TTC549 (cell line): ENCODE measurements at regions not wholly inside any gene's neighbourhood (a gene's known extent, or its start where the extent isn't known, plus 50 kb on each side); places are given as distances from the start of the nearest gene placed in this dataset.

Source experiments
- FAIRE-seq: peaks from 2 replicates; lab custom pipeline; 2012; peaks lifted over from hg19 to GRCh38; lab: Jason Lieb, UNC

DNA sequence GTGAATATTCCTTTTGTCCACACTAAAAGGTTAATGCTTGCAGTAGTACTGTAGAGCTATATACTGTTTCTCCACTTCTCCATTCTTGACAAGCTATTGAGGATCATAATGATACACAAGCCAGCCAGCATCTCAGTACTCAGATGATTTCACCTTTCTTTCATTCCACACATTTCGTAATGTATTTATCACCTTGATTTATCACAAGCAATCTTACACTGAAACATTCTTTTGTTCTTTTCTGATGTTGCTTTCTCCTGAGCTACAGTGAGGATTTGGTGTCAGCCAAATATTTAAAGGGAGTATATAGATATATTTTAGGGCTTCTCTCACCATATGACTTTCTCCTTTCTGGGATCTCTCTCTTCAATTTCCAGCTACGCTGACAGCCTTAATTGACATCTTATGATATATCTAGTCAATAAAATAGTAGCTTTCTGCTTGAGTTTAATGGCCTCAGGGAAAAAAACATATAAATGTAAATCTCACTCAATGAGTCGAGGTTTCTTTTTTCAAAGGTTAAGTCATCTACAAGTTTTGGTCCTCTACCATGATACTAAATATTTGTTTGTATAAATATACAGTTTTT lies 1327.0 kb downstream of the NSUN3 start:
- no peak for FAIRE-seq

DNA sequence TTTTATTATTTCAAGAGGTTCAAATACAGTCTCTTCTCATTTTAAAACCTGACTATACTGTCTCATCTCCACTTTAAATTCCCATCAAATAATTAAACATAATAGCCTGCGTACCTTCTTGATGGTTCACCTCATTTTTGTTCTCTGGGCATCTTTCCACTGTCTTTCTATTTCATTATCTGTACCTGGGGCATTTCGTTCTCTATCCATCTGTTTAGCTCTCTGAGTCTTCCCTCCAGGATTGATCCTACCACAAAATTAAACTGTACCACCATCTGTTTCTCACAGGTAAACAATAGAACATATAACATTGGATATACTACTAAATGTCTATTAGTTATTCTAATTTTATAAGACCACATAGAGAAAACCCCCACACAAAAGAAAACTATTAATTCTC lies 1331.4 kb downstream of the NSUN3 start:
- FAIRE-seq, result no peak

DNA sequence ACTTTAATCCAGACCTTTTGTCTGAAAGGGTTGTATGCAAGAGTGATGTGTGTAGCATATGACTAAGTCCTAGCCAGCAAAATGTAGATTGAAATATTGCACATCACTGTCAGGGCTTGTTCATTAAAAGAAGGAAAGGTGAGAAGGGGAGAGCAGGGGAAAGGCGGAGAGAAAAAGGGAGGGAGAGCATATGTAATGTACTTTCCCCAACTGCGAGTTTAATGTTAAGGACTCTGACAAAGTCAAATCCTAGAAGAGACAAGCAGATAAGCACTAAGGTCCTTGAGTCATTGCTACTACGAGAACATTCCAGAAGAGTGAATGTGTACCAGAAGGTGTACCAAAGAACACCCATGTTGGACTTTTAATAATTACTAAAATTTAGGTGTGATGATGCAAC lies 1336.7 kb downstream of the NSUN3 start:
- FAIRE-seq, result no peak

DNA sequence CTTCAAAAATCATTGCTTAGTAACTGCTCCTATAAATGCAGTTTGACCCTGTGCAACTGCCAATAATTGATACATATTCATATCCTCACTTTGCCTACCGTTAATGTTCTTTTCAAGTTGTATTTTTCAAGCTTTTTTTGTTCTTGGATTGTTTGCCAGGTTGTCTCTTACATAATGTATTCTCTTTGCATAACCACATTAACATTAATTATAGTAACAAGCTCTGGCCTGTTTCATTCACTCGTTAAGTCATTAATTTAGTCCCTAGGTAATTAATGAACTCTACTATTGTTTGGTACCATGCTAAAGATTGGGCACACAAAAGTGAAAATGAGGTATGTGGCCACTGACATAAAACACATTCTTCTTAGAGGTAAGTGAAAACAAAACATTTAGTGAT lies 1338.8 kb downstream of the NSUN3 start:
- FAIRE-seq, result no peak

DNA sequence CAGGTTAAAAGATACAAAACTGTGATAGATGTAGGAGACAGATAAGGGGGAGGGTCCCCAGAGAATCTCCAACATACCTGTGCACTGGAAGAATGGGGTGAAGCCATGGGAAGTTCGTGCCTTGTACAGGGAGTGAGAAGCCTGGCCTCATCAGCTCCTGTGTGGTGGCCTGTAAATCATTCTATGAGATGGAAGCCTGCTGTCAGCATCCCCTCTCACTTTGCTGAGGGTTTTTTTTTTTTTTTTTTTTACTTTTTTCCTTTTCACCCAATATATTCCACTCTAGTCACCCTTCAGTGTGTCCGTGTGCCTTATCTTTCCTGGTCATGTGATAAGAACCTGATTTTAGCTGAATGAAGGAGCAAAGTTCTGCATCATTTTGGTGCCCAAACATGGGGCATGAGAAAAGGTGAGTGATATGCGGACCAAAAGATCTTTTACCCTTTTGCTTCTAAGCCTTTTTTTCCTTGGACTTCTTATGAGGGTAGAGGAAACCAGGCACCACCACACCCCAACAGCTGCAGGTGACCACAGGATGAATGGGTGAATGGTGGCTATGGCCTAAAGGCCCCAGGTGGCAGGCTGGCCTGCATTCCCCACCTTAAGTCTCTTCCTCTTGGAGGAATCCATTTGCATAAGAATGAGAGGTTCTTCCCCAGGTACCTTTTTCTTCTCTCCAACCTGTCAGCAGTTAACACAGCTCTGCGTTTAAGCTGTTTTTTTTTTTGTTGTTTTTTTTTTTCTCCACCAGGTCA lies 1345.0 kb downstream of the NSUN3 start:
- FAIRE-seq, result no peak

DNA sequence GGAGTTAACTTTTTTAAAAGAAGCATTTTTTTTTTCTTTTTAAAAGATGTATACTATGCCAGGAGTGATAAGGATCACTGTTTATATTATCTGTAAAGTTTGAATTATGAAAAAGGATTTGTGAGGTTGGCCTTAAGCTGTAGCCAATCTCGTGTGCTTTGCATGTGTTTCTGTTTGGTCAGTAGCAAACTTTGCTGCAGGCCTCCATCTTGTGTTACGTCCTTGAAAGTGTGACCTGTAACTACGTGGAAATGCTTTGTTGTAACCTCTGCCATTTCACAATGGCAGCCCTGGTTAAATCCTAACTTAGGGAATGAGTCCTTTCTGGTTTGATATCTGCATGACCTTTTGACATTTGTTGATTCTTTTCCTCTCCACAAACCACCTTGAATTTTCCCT lies 1345.6 kb downstream of the NSUN3 start:
- FAIRE-seq, result no peak

DNA sequence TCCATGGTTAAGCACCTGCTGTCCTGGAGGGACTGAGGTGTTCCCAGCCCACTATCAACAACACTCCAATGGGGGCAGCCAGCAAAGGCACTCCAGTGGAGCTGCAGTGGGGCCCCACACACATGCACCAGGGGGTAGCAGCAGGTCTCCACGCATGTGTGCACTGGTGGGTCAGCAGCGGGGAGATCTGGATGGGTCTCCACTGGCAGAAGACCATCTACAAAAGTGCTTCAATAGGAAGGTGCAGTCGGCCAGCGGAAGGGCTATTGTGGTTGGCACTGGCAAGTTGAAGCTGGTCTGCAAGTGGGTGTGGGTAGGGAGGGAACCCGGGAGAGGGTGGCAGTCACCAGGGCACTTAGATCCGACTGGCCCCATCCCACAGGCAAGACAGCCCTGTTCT lies 1355.4 kb downstream of the NSUN3 start:
- FAIRE-seq, result no peak

DNA sequence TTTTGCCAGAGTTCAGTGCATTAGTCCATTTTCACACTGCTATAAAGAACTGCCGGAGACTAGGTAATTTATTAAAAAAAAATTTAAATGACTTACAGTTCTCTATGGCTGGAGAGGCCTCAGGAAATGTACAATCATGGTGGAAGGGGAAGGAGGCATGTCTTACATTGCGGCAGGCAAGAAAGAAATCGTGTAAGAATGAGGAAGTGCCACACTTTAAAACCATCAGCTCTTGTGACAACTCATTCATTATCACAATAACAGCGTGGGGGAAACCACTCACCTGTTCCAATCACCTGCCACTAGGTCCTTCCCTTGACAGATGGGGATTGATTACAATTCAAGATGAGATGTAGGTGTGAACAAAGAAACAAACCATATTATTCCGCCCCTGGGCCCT lies 1361.4 kb downstream of the NSUN3 start:
- no peak for FAIRE-seq

DNA sequence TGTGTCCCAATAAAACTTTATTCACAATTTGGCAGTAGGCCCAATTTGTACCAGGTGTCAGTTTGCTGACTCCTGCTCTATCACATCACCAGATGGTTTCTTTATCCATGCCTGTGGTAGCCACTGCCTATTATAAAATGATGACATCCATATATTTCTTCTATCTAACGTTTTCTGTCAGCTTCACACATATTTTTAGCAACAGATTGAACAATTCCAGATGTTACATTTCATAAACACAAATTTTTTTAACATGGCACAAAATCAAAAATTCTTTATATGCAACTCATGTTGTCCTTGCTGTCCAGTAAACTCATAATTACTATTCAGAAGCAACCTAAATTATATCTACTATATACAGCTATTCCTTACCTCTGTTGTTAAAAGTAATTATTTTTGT lies 1371.6 kb downstream of the NSUN3 start:
- no peak for FAIRE-seq

DNA sequence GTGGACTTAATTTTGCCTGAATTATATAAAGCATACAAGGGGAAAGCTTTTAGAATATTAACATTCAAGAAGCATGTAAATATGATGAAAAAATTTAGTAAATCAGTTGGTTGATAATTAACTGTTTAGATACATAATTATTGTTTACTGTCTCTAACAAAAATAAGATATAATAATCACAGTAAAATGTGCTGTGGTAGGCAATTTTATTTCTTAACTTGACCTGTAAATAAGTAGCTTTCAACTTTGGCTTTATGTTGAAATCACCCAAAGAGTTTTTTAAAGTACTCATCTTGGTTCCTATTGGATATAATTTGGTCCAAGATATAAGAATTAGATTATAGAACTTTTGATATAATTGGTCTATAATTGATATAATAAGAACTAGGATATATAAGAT lies 1374.5 kb downstream of the NSUN3 start:
- FAIRE-seq, result no peak

DNA sequence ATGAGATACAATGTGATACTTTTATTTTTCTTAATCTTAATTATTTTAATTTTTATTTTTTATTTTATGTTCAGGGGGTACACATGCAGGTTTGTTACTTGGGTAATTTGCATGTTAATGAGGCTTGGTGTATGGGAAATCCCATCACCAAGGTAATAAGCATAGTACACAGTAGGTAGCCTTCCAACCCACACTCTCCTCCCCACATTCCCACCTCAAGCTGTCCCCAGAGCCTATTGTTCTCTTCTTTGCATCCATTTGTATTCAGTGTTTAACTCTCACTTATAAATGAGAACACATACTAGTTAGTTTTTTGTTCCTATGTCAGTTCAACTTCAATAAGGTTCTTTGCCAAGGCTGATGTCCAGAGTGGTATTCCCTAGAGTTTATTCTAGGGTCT lies 1375.4 kb downstream of the NSUN3 start:
- FAIRE-seq, result no peak

DNA sequence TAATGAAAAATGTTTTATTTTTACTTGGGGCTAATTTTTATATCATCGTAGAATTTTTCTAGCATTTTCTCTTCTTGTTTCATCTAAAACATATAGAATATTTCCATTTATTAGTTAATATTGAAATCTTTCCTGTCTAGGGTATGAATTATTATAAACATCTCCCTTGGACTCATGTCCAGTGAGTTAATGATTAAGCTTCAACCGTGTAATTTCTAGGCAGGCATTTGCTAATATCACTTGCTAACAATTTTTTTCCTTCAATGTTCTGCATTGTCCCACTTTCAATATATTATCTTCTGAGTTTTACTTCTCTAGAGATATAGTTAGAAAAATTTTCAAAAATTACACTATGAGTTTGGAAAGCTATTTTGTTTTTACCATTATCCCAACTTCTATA lies 1371.6 kb upstream of the EPHA6 start:
- no peak for FAIRE-seq

DNA sequence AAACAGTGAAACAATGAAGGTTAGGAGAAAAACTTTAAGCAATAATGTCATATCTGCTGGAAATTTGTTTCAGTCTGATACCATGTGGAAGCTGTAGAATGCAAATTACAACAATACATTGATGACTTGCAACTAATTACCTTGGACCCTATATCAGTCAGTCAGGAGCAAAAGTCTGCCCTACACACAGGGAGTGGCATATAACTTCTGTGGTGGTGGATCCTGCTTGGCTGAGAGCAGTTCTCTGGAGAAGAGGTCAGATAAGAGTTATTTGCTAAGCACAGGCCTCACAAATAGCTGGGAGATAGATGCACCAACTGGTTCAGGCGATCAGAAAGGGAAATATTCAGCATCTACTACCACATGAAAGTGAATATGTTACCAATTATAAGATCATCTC lies 1364.6 kb upstream of the EPHA6 start:
- no peak for FAIRE-seq

DNA sequence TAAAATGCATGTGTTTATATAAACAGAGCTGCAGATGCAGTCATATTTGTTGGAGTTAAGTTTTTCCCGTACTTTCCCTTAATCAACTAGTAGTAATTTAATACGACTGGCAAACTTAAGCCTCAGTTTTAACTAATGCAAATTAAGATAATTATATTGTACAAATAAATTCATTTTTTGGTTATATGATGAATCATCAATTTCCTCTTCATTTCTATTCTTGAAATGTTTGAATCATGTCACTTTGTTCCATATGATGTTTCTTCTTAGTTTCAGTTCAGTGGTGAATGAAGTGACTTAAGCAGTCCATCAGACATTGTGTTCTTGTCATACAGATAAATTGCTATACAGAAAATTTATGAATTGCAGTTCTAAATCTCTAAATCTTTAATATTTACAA lies 1361.2 kb upstream of the EPHA6 start:
- FAIRE-seq, result no peak

DNA sequence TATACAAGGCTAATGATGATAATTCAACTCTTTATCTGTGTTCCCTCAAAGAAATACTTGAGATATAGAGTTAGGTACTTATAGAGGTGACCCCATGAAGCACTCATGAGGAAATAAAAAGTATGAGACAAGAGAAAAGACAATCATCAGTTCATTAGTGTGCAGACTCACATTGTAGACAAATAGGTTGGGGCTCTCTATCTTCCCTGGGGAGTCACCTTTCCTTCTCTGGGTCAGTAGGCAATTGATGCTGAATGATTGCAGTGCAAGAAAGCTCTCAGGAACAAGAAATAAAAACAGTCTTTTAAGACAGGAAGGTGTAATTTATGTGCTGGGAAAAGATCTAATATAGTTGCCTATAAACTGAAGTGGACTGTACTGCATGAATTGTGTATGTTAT lies 1357.6 kb upstream of the EPHA6 start:
- no peak for FAIRE-seq

DNA sequence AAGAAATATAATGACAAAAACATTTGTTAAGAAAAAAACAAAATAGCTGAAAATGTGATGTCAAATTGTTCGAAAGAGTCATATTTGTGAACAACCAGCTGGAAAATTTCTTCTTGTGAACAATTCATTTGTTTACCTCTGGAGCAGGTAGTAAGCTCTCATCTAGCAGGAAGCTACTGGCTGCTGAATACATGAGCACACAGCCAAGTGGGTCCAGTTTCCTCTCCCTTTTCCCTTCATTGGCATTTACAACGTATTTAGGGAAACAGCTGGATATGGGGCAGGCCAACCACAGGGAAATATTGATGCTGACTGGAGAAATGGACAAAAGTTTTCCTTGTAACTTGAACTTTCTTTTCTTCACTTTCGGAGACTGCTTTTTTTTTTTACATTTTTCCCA lies 1354.7 kb upstream of the EPHA6 start:
- no peak for FAIRE-seq

DNA sequence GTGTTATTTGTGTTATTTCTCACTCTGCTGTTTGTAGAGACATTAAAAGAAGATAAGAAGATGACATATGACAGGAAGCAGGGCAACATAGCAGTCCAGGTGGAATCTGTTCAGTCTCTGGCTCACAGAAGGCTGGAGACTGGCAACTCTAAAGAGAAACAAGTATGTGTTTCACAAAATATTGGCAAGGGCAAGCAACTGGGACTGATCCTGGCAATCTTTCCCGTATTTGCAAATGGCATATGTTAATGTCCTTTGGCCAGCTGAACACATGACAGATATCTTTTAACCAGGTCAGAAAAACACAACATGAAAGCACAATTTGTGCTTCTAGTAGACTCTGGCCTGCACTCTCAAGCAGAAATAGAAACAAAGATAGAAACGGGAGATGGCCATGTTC lies 1354.1 kb upstream of the EPHA6 start:
- no peak for FAIRE-seq

DNA sequence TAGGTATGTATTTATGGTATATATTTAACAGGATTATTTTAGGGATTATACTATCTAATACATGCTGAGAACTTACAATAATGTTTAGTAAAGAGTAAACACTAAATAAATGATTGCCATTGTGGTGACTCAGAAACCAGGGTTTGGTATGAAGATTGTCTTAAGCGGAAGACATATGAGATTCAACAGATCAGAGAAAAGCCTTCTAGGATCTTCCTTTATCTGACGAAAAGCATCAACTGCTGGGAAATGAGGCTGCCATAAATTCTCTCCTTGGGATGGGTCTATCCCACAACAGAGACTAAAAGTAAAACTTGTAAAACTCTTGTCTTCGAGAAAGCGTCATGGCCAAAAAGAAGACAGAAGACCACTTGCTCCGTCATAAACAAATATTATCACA lies 1352.2 kb upstream of the EPHA6 start:
- no peak for FAIRE-seq

DNA sequence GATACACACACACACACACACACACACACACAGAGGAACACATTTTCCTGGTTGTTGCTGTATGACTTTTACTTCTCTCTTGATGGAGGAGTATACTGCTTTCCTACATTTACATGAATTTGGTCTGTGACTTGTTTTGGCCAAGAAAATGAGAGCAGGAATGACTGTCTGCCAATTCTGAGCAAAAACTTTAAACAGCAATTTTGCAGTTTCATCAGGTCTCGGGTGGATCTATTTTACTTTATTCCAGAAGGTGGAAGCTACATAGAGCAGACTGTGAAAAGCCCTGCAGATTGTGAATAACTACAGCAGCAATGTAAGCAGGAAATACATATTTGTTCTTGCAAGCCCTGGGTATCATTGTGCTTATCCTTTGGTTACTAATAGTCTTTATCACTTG lies 1350.0 kb upstream of the EPHA6 start:
- FAIRE-seq, result no peak

DNA sequence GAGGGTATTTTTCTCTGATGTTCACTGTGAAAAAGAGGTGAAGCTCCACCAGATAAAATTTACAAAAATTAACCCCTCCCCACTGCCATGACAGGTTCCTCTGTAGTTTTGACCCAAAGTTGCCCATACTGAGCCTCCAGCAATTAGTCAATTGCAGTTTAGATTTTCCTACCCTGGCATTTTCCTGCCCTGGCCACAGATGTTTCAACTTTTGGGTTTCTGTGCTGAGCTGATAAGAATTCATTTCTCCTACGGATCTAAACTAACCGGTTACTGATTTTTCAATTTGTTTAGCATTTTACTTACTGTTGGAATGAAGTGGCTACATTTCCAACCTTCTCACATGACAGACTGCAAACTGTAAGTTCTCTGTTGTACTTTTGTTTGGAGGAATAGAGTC lies 1346.1 kb upstream of the EPHA6 start:
- no peak for FAIRE-seq

DNA sequence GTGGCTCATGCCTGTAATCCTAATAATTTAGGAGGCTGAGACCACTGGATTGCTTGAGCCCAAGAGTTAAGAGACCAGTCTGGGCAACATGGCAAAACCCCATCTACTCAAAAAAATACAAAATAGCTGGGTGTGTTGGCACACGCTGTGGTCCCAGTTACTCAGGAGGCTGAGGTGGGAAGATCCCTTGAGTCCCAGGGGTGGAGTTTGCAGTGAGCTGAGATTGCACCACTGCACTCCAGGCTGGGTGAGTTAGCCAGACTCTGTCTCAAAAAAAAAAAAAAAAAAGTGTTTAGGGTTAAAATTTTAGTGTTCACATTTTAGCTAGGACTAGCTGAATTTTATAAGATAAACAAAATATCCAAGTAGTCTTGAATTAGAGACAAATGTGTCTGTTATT lies 1340.1 kb upstream of the EPHA6 start:
- no peak for FAIRE-seq

DNA sequence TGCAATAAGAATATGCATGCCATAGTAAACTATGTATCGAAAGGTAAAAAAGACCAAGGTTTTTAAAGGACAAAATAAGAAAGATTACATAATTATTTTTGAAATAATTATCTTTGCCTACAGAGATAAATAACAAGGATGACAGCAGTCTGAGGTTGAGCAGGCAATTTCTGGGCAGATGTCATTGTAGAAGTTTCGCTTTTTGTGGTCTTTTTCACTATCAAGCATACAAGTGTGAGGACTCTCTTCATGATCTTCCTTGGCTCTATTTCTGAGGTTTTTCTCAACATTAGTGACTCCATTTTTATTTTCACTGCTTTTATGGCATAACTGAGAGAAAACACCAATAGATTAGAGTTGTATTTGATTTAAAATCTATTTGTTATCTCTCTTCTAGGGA lies 1337.9 kb upstream of the EPHA6 start:
- no peak for FAIRE-seq

DNA sequence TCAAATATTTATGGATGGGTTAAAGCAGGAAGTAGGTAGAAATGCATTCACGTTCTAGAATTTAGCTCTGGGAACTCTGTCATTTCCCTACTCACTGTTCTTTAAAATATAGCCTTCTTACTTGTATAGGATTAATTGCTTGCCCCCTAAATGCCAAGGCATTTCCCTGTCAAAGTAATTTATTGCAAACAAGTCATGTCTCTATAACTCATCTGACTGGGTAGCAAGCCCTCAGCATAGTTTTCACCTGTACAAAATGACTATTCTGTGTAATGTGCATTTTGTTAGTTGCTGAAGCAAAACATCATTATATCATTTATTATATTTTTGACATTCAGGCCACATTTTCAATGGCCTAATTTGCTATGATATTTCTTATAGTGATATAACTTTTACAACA lies 1308.2 kb upstream of the EPHA6 start:
- no peak for FAIRE-seq

DNA sequence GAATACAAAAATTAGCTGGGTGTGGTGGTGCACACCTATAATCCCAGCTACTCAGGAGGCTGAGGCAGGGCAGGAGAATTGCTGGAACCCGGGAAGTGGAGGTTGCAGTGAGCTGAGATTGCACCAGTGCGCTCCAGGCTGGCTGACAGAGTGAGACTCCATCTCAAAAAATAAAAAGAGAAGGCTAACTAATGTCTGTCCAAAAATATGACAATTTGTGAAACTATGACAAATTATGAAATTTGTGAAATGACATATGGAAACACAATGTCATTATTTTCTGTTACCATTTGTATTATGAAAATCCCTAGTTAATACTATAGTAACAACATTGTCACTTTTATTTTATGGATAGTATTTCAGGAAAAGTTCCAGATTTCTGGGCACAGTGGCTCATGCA lies 1306.3 kb upstream of the EPHA6 start:
- FAIRE-seq, result no peak

DNA sequence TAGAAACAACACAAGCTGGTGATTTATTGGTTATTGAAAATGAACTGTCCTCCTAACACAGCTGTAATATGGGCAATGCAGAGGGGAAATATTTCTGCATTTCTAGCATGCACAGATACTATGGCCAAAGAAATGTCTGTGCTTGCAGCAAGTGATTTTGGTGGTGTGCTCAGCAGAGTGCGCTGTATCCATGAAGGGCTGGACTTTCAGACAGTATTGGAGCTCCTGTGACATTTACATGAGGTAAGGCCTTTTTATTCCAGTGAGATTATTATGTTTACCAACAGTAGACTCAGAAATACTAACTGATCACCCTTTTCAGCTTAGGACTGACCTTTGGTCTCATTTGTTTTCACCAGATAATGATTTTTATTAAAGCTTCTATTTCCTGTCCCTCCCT lies 1302.6 kb upstream of the EPHA6 start:
- FAIRE-seq, result no peak
